Esophagus muscularis mucosa (tissue), 3 donors: ENCODE measurements at regions not wholly inside any gene's neighbourhood (a gene's known extent, or its start where the extent isn't known, plus 50 kb on each side); places are given as distances from the start of the nearest gene placed in this dataset.

Source experiments
- CTCF ChIP-seq, 3 experiments: fragments of 200-600 bp in 2 of 3; fragments of 450-650 bp in 1 of 3; sonication (generic) in 2 of 3; IDR thresholded peaks; one replicate each; pipeline ENCODE4 v1.5.1; 2017 to 2019; ENCODE audit warnings: antibody characterized with exemption in 3 of 3, mild to moderate bottlenecking in 2 of 3, moderate library complexity in 1 of 3
- POLR2A ChIP-seq: fragments of 450-650 bp; IDR thresholded peaks from one replicate; pipeline ENCODE4 v1.6.1; 2017; ENCODE audit warnings: antibody characterized with exemption, moderate library complexity, mild to moderate bottlenecking, low read depth
- POLR2AphosphoS5 ChIP-seq, 2 donors: sonication (generic); formaldehyde crosslinking; IDR thresholded peaks; one replicate each; pipeline ENCODE4 v1.6.1; 2017; ENCODE audit warnings: antibody characterized with exemption in 2 of 2

GRCh38 chr2:109718139-109718538, 76.0 kb upstream of the RGPD5 start:
- TF ChIP-seq CTCF (IDR thresholded peaks at IDR 0.05) (no peak), POLR2A (no peak), POLR2AphosphoS5 (IDR thresholded peaks at IDR 0.05) (no peak)
